GM19099 (cell line): ENCODE measurements at regions not wholly inside any gene's neighbourhood (a gene's known extent, or its start where the extent isn't known, plus 50 kb on each side); places are given as distances from the start of the nearest gene placed in this dataset.

Experiments
- POLR2A ChIP-seq: IDR thresholded peaks from 3 replicates; pipeline ENCODE4 v1.6.1; 2011; ENCODE audit warnings: low read depth; ENCODE audit not compliant: insufficient read length; ENCODE audit errors: extremely low read depth

GRCh38 chr13:29959086-29959485 lies 108.7 kb upstream of the UBL3 start:
- TF ChIP-seq POLR2A: no peak

- TF ChIP-seq POLR2A: no peak
These were observed 108.1 kb upstream of the UBL3 start for GRCh38 chr13:29958476-29958875.

- TF ChIP-seq POLR2A: no peak
These were observed 106.9 kb upstream of the UBL3 start for GRCh38 chr13:29957320-29957719.

GRCh38 chr13:29956853-29957252 lies 106.4 kb upstream of the UBL3 start:
- no peak for TF ChIP-seq POLR2A

GRCh38 chr13:29955137-29955650 lies 104.8 kb upstream of the UBL3 start:
- TF ChIP-seq POLR2A: no peak

- no peak for TF ChIP-seq POLR2A
These were observed 103.9 kb upstream of the UBL3 start for GRCh38 chr13:29954082-29955028.

- no peak for TF ChIP-seq POLR2A
These were observed 103.1 kb upstream of the UBL3 start for GRCh38 chr13:29953542-29953941.

GRCh38 chr13:29952245-29952644 lies 101.8 kb upstream of the UBL3 start:
- no peak for TF ChIP-seq POLR2A

GRCh38 chr13:29948791-29949190 lies 98.4 kb upstream of the UBL3 start:
- TF ChIP-seq POLR2A: no peak

- TF ChIP-seq POLR2A: no peak
These were observed 97.8 kb upstream of the UBL3 start for GRCh38 chr13:29948244-29948643.

- no peak for TF ChIP-seq POLR2A
These were observed 97.4 kb upstream of the UBL3 start for GRCh38 chr13:29947839-29948238.

- TF ChIP-seq POLR2A: no peak
These were observed 95.7 kb upstream of the UBL3 start for GRCh38 chr13:29946093-29946492.

GRCh38 chr13:29943686-29944085 lies 93.3 kb upstream of the UBL3 start:
- no peak for TF ChIP-seq POLR2A

- TF ChIP-seq POLR2A: no peak
These were observed 92.9 kb upstream of the UBL3 start for GRCh38 chr13:29943273-29943672.

- TF ChIP-seq POLR2A: no peak
These were observed 90.3 kb upstream of the UBL3 start for GRCh38 chr13:29940715-29941114.

GRCh38 chr13:29939158-29939557 lies 88.7 kb upstream of the UBL3 start:
- TF ChIP-seq POLR2A: no peak
